Nephron (organoid): ENCODE measurements at regions not wholly inside any gene's neighbourhood (a gene's known extent, or its start where the extent isn't known, plus 50 kb on each side); places are given as distances from the start of the nearest gene placed in this dataset.
"Not testable (repeated sequence)": the region's sequence is repeated elsewhere in the genome, so short reads cannot be mapped to it uniquely, and the experiment has no call there.

Source experiments
- H3K27ac Mint-ChIP-seq, 3 experiments: 2 replicates each; pipeline ENCODE4 v1.8.0; 2020; ENCODE audit warnings: mixed read lengths in 3 of 3, mild to moderate bottlenecking in 2 of 3, moderate library complexity in 1 of 3
- H3K27me3 Mint-ChIP-seq: 2 replicates; pipeline ENCODE4 v1.8.0; 2021; ENCODE audit warnings: low read depth, mild to moderate bottlenecking, moderate library complexity, mixed read lengths
- H3K36me3 Mint-ChIP-seq: 2 replicates; pipeline ENCODE4 v1.8.0; 2020; ENCODE audit warnings: low read depth, mixed read lengths
- H3K4me1 Mint-ChIP-seq: 2 replicates; pipeline ENCODE4 v1.8.0; 2020; ENCODE audit warnings: mixed read lengths
- H3K4me3 Mint-ChIP-seq, 3 experiments: 2 replicates each; pipeline ENCODE4 v1.8.0; 2020; ENCODE audit warnings: mild to moderate bottlenecking in 3 of 3, mixed read lengths in 3 of 3, moderate library complexity in 2 of 3
- H3K9me3 Mint-ChIP-seq: 2 replicates; pipeline ENCODE4 v1.8.0; 2020; ENCODE audit warnings: mixed read lengths
- TF ChIP-seq, protein P1 (sequence below), 3 experiments: fragments of 200-600 bp; sonication (generic); IDR thresholded peaks; one replicate each; pipeline ENCODE4 v1.5.0; 2021; ENCODE audit warnings: antibody characterized with exemption in 3 of 3; ENCODE audit not compliant: unreplicated experiment in 3 of 3

- no peaks in the 10 kb centered on the region for H3K27me3 Mint-ChIP-seq
- H3K36me3 Mint-ChIP-seq: no peaks in the 10 kb centered on the region
- TF ChIP-seq, protein P1, sequence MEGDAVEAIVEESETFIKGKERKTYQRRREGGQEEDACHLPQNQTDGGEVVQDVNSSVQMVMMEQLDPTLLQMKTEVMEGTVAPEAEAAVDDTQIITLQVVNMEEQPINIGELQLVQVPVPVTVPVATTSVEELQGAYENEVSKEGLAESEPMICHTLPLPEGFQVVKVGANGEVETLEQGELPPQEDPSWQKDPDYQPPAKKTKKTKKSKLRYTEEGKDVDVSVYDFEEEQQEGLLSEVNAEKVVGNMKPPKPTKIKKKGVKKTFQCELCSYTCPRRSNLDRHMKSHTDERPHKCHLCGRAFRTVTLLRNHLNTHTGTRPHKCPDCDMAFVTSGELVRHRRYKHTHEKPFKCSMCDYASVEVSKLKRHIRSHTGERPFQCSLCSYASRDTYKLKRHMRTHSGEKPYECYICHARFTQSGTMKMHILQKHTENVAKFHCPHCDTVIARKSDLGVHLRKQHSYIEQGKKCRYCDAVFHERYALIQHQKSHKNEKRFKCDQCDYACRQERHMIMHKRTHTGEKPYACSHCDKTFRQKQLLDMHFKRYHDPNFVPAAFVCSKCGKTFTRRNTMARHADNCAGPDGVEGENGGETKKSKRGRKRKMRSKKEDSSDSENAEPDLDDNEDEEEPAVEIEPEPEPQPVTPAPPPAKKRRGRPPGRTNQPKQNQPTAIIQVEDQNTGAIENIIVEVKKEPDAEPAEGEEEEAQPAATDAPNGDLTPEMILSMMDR (IDR thresholded peaks at IDR 0.05; ENCODE audit: unreplicated experiment in 3 of 3): no peak
- H3K4me3 Mint-ChIP-seq: no peak overlapping the region
- H3K9me3 Mint-ChIP-seq: peaks cover 21% of the 10 kb centered on the region
- no peak overlapping the region for H3K27ac Mint-ChIP-seq
- H3K4me1 Mint-ChIP-seq: no peaks in the 10 kb centered on the region
These were observed 165.6 kb downstream of the USP31 start for GRCh38 chr16:22983614-22984013.

DNA sequence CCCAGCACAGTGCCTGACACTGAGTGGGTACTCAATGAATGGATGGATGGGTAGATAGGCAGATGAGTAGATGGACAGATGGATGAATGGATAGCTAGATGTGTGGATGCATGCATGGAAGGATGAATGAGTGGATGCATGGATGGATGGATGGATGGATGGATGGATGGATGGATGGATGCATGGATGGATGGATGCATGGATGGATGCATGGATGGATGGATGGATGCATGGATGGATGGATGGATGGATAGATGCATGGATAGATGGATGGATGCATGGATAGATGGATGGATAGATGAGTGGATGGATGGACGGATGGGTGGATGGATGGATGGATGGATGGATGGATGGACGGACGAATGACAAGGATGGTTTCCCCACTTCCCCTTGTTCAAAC, 166.6 kb downstream of the HS3ST2 start:
- H3K36me3 Mint-ChIP-seq, H3K4me3 Mint-ChIP-seq, H3K4me1 Mint-ChIP-seq, H3K27ac Mint-ChIP-seq: not testable (repeated sequence)
- Mint-ChIP-seq H3K9me3 (peaks cover 20% of the 10 kb centered on the region), H3K27me3 (peaks cover 14% of the 10 kb centered on the region)

DNA sequence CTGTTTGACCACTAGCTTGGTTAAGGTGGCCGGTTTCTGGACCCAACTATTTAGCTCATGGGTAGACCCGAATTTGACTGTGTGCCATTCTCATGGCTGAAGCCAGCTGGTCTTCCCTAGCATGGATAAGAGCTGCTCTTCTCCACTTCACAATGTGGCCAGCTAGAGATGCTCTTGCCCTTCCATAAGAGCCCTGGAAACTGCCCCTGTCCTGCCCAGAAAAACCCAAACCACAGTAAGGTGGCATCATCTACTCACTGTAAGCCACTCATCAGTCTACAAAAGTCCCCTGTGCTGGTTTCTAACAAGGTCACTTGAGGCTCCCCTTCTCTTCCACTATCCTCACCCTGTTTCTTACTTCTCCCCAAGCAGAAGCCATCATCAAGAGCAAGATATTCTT, 165.1 kb downstream of the HS3ST2 start:
- Mint-ChIP-seq H3K4me1 (no peaks in the 10 kb centered on the region), H3K9me3 (peaks cover 11% of the 10 kb centered on the region), H3K27ac (no peak overlapping the region), H3K4me3 (no peak overlapping the region), H3K27me3 (peaks cover 20% of the 10 kb centered on the region), H3K36me3 (no peaks in the 10 kb centered on the region)
- TF ChIP-seq, protein P1 (IDR thresholded peaks at IDR 0.05; ENCODE audit: unreplicated experiment in 3 of 3): no peak

- H3K36me3 Mint-ChIP-seq: no peaks in the 10 kb centered on the region
- peaks cover 20% of the 10 kb centered on the region for H3K27me3 Mint-ChIP-seq
- no peak overlapping the region for H3K4me3 Mint-ChIP-seq
- no peaks in the 10 kb centered on the region for H3K4me1 Mint-ChIP-seq
- TF ChIP-seq, protein P1 (IDR thresholded peaks at IDR 0.05; ENCODE audit: unreplicated experiment in 3 of 3): peak; percentile 47 to 52 (median 49)
- H3K27ac Mint-ChIP-seq: no peak overlapping the region
- H3K9me3 Mint-ChIP-seq: peaks cover 6% of the 10 kb centered on the region
These were observed 163.3 kb downstream of the HS3ST2 start for GRCh38 chr16:22977294-22977697.

DNA sequence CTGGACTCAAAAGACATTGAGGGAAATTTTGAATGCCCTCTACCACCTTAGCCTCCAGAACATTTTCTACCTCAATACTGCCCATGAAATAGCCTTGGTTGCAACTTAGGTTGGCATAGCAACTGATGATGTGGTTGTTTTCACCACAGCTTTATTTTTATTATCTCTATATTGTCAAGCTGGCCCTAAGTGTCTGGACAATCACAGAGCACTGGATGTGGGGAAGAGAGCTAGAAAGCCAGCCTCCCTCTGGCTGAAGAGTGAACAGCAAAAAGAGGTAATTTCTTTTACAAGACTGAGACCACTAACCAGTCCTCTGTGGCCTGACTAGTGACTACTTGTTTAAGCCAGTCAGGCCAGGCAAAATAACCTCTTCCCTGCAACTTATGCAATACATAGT, 159.6 kb downstream of the HS3ST2 start:
- Mint-ChIP-seq H3K27ac (no peak overlapping the region), H3K9me3 (no peaks in the 10 kb centered on the region), H3K4me1 (peaks cover 30% of the 10 kb centered on the region), H3K27me3 (peaks cover 30% of the 10 kb centered on the region), H3K4me3 (no peak overlapping the region), H3K36me3 (no peaks in the 10 kb centered on the region)
- TF ChIP-seq, protein P1 (IDR thresholded peaks at IDR 0.05; ENCODE audit: unreplicated experiment in 3 of 3): no peak

GRCh38 chr16:22971346-22971924, 157.5 kb downstream of the HS3ST2 start:
- no peak overlapping the region for H3K4me3 Mint-ChIP-seq
- H3K9me3 Mint-ChIP-seq: no peaks in the 10 kb centered on the region
- no peak overlapping the region for H3K27ac Mint-ChIP-seq
- H3K27me3 Mint-ChIP-seq: peaks cover 22% of the 10 kb centered on the region
- H3K36me3 Mint-ChIP-seq: no peaks in the 10 kb centered on the region
- H3K4me1 Mint-ChIP-seq: peaks cover 35% of the 10 kb centered on the region
- TF ChIP-seq, protein P1 (IDR thresholded peaks at IDR 0.05; ENCODE audit: unreplicated experiment in 3 of 3): no peak
